SU-DHL-6 (cell line): ENCODE measurements at regions not wholly inside any gene's neighbourhood (a gene's known extent, or its start where the extent isn't known, plus 50 kb on each side); places are given as distances from the start of the nearest gene placed in this dataset.

Experiments
- H2AFZ ChIP-seq: fragments of 200-600 bp; sonication (generic); 2 replicates; pipeline ENCODE4 v1.6.1; 2014; ENCODE audit warnings: low read depth, mild to moderate bottlenecking, moderate library complexity, mixed read lengths, antibody characterized with exemption, low read length; ENCODE audit not compliant: severe bottlenecking
- H3F3A ChIP-seq: fragments of 200-600 bp; shearing (Covaris generic); 2 replicates; pipeline ENCODE4 v1.6.0; 2016; ENCODE audit warnings: antibody characterized with exemption, mild to moderate bottlenecking; ENCODE audit not compliant: insufficient read depth
- H3K27ac ChIP-seq: fragments of 200-600 bp; sonication (generic); 2 replicates; pipeline ENCODE4 v1.5.1; 2016; ENCODE audit warnings: low read depth, mild to moderate bottlenecking, low read length, moderate library complexity, mixed read lengths
- H3K27me3 ChIP-seq: fragments of 200-600 bp; sonication (generic), shearing (Covaris generic); 2 replicates; pipeline ENCODE4 v1.6.0; 2014; ENCODE audit warnings: mild to moderate bottlenecking, low read length
- H3K36me3 ChIP-seq: fragments of 200-600 bp; sonication (generic); 2 replicates; pipeline ENCODE4 v1.6.1; 2014; ENCODE audit warnings: mild to moderate bottlenecking, low read length, mixed read lengths
- H3K4me2 ChIP-seq: fragments of 300-600, 200-600 bp; shearing (Covaris generic), sonication (generic); 2 replicates; pipeline ENCODE4 v1.6.0; 2014; ENCODE audit warnings: low read length, low read depth, mild to moderate bottlenecking; ENCODE audit not compliant: poor library complexity, severe bottlenecking
- H3K4me3 ChIP-seq: fragments of 200-600 bp; sonication (generic); 2 replicates; pipeline ENCODE4 v1.5.1; 2014; ENCODE audit warnings: antibody characterized with exemption, low read length, mild to moderate bottlenecking, mixed read lengths; ENCODE audit not compliant: insufficient read depth, poor library complexity, severe bottlenecking
- H3K79me2 ChIP-seq: fragments of 200-600 bp; sonication (generic); 2 replicates; pipeline ENCODE4 v1.6.1; 2014; ENCODE audit warnings: mild to moderate bottlenecking, low read length, moderate library complexity; ENCODE audit not compliant: insufficient read depth
- H3K9ac ChIP-seq: fragments of 200-600 bp; sonication (generic); 2 replicates; pipeline ENCODE4 v1.7.0; 2014; ENCODE audit warnings: mild to moderate bottlenecking, low read length
- H3K9me2 ChIP-seq: fragments of 200-600 bp; sonication (generic); replicated peaks from 2 replicates; pipeline ENCODE4 v1.6.1; 2014; ENCODE audit warnings: low read length; ENCODE audit not compliant: insufficient read depth
- H3K9me3 ChIP-seq: fragments of 200-600 bp; sonication (generic); 2 replicates; pipeline ENCODE4 v1.6.1; 2014; ENCODE audit warnings: low read length, mixed read lengths; ENCODE audit not compliant: insufficient read depth
- H4K20me1 ChIP-seq: fragments of 200-600 bp; sonication (generic); 2 replicates; pipeline ENCODE4 v1.6.1; 2014; ENCODE audit warnings: low read depth, mild to moderate bottlenecking, antibody characterized with exemption, low read length, moderate library complexity, mixed read lengths
- CTCF ChIP-seq: fragments of 200-600 bp; sonication (generic); IDR thresholded peaks from one replicate; pipeline ENCODE4 v1.5.1; 2017; ENCODE audit warnings: antibody characterized with exemption, mild to moderate bottlenecking, low read length, moderate library complexity; ENCODE audit not compliant: insufficient read depth, poor library complexity, severe bottlenecking
- EZH2phosphoT487 ChIP-seq: fragments of 200-600 bp; sonication (generic), shearing (Covaris generic); conservative IDR thresholded peaks from 2 replicates; pipeline ENCODE4 v1.6.1; 2018; ENCODE audit warnings: mild to moderate bottlenecking, antibody characterized with exemption, low read length, moderate library complexity, mixed read lengths

GRCh38 chr1:193592317-193592716 is 405.9 kb upstream of the B3GALT2 start:
- H3K4me3 ChIP-seq = no peak overlapping the region
- no peak for TF ChIP-seq EZH2phosphoT487
- TF ChIP-seq CTCF = no peak

GRCh38 chr1:193590102-193590501 is 403.7 kb upstream of the B3GALT2 start:
- no peak overlapping the region for H3K27ac ChIP-seq
- no peaks in the 10 kb centered on the region for H3K9me3 ChIP-seq
- H3F3A ChIP-seq = no peaks in the 10 kb centered on the region
- no peaks in the 10 kb centered on the region for H3K9me2 ChIP-seq
- no peak overlapping the region for H3K9ac ChIP-seq
- H2AFZ ChIP-seq = no peak overlapping the region
- no peaks in the 10 kb centered on the region for H3K36me3 ChIP-seq
- no peaks in the 10 kb centered on the region for H4K20me1 ChIP-seq
- no peak for TF ChIP-seq CTCF
- TF ChIP-seq EZH2phosphoT487 = no peak
- H3K4me2 ChIP-seq = no peak overlapping the region
- no peaks in the 10 kb centered on the region for H3K27me3 ChIP-seq
- no peak overlapping the region for H3K4me3 ChIP-seq
- no peaks in the 10 kb centered on the region for H3K79me2 ChIP-seq

More at GRCh38 chr1:193592317-193592716, 405.9 kb upstream of the B3GALT2 start:
- Histone ChIP-seq H3K9me2 (no peaks in the 10 kb centered on the region), H3K9me3 (no peaks in the 10 kb centered on the region), H2AFZ (no peak overlapping the region), H3K27me3 (no peaks in the 10 kb centered on the region), H4K20me1 (no peaks in the 10 kb centered on the region), H3K27ac (no peak overlapping the region), H3K9ac (no peak overlapping the region), H3K79me2 (no peaks in the 10 kb centered on the region), H3K36me3 (no peaks in the 10 kb centered on the region), H3K4me2 (no peak overlapping the region), H3F3A (no peaks in the 10 kb centered on the region)

GRCh38 chr1:193589597-193590040 is 403.2 kb upstream of the B3GALT2 start:
- H2AFZ ChIP-seq = no peak overlapping the region

More at GRCh38 chr1:193589597-193590040, 403.2 kb upstream of the B3GALT2 start:
- no peaks in the 10 kb centered on the region for H3K27me3 ChIP-seq
- H3K9me3 ChIP-seq = no peaks in the 10 kb centered on the region
- no peaks in the 10 kb centered on the region for H4K20me1 ChIP-seq
- H3K9ac ChIP-seq = no peak overlapping the region
- no peaks in the 10 kb centered on the region for H3F3A ChIP-seq
- no peak overlapping the region for H3K4me2 ChIP-seq
- H3K36me3 ChIP-seq = no peaks in the 10 kb centered on the region
- TF ChIP-seq EZH2phosphoT487 = no peak
- no peak for TF ChIP-seq CTCF
- no peaks in the 10 kb centered on the region for H3K79me2 ChIP-seq
- no peaks in the 10 kb centered on the region for H3K9me2 ChIP-seq
- no peak overlapping the region for H3K4me3 ChIP-seq
- no peak overlapping the region for H3K27ac ChIP-seq
